Tongue (tissue), 1 donor: ENCODE measurements at regions not wholly inside any gene's neighbourhood (a gene's known extent, or its start where the extent isn't known, plus 50 kb on each side); places are given as distances from the start of the nearest gene placed in this dataset.

Experiments used
- DNase-seq: peaks from one replicate; pipeline ENCODE4 v3.0.0-alpha.2; 2015

- no peak for DNase-seq
Measured at GRCh38 chr14:51145246-51145645, 50.3 kb upstream of the TRIM9 start.

GRCh38 chr14:51147183-51147582, 52.3 kb upstream of the TRIM9 start:
- DNase-seq: no peak

GRCh38 chr14:51155326-51155725, 60.4 kb upstream of the TRIM9 start:
- DNase-seq: no peak

GRCh38 chr14:51157012-51157411, 62.1 kb upstream of the TRIM9 start:
- no peak for DNase-seq

GRCh38 chr14:51160871-51161270, 66.0 kb upstream of the TRIM9 start:
- DNase-seq: no peak

GRCh38 chr14:51165415-51165814, 70.5 kb upstream of the TRIM9 start:
- DNase-seq: no peak

GRCh38 chr14:51167587-51168214, 72.3 kb upstream of the TMX1 start:
- DNase-seq: no peak

- no peak for DNase-seq
Measured at GRCh38 chr14:51168215-51168613, 71.8 kb upstream of the TMX1 start.

GRCh38 chr14:51173863-51174262, 66.2 kb upstream of the TMX1 start:
- no peak for DNase-seq

- DNase-seq: no peak
Measured at GRCh38 chr14:51176839-51177238, 63.2 kb upstream of the TMX1 start.

- no peak for DNase-seq
Measured at GRCh38 chr14:51180577-51180976, 59.5 kb upstream of the TMX1 start.

GRCh38 chr14:51182131-51182565, 57.9 kb upstream of the TMX1 start:
- DNase-seq: peak; percentile 57

GRCh38 chr14:51185180-51185579, 54.9 kb upstream of the TMX1 start:
- no peak for DNase-seq

GRCh38 chr14:51185754-51186153, 54.3 kb upstream of the TMX1 start:
- DNase-seq: no peak

- no peak for DNase-seq
Measured at GRCh38 chr14:51188566-51189185, 51.4 kb upstream of the TMX1 start.

- DNase-seq: no peak
Measured at GRCh38 chr14:51189600-51190376, 50.3 kb upstream of the TMX1 start.
